Gastrocnemius medialis (tissue), 4 donors: ENCODE measurements at regions not wholly inside any gene's neighbourhood (a gene's known extent, or its start where the extent isn't known, plus 50 kb on each side); places are given as distances from the start of the nearest gene placed in this dataset.
A peak's percentile ranks its signal among the peaks of the same experiment; 100 is the strongest.

Experiments used
- ATAC-seq, 2 donors: fragments of 150-250 bp; one replicate each; pipeline ENCODE4 v1.9.1; 2016
- DNase-seq, 2 donors: peaks; one replicate each; pipeline ENCODE4 v3.0.0-alpha.2; 2019
- H3K27ac ChIP-seq, 4 donors: fragments of 200-600 bp; sonication (generic); 1 replicate in 1 of 4; 2 replicates in 3 of 4; pipeline ENCODE4 v1.5.1; 2016 to 2018; ENCODE audit warnings: mild to moderate bottlenecking in 2 of 4, moderate library complexity in 1 of 4
- H3K27me3 ChIP-seq, 3 donors: fragments of 200-600 bp; sonication (generic) in 2 of 3; 1 replicate in 1 of 3; 2 replicates in 2 of 3; pipeline versions ENCODE4 v1.5.1 to v1.6.0; 2016 to 2019; ENCODE audit warnings: mild to moderate bottlenecking in 1 of 3, moderate library complexity in 1 of 3
- H3K36me3 ChIP-seq, 2 donors: fragments of 200-600 bp; sonication (generic) in 1 of 2; one replicate each; pipeline ENCODE4 v1.5.1; 2017 to 2018
- H3K4me1 ChIP-seq, 2 donors: fragments of 200-600 bp; sonication (generic) in 1 of 2; one replicate each; pipeline ENCODE4 v1.5.1; 2016 to 2017; ENCODE audit warnings: mild to moderate bottlenecking in 2 of 2
- H3K4me3 ChIP-seq, 4 donors: fragments of 200-600 bp; sonication (generic) in 3 of 4; 1 replicate in 1 of 4; 2 replicates in 3 of 4; pipeline ENCODE4 v1.5.1; 2016 to 2019; ENCODE audit warnings: mild to moderate bottlenecking in 2 of 4
- H3K9me3 ChIP-seq, 3 donors: fragments of 200-600 bp; sonication (generic) in 2 of 3; 1 replicate in 1 of 3; 2 replicates in 2 of 3; pipeline ENCODE4 v1.5.1; 2016 to 2019
- POLR2A ChIP-seq, 2 donors: fragments of 450-650 bp; IDR thresholded peaks; one replicate each; pipeline ENCODE4 v1.6.1; 2017; ENCODE audit warnings: antibody characterized with exemption in 2 of 2, mild to moderate bottlenecking in 2 of 2, moderate library complexity in 2 of 2
- in situ Hi-C, 4 donors: fragments of 200-750 bp; cut with MboI; loops; one replicate each; pipeline versions ENCODE4 v1.15.0 to v1.8.0; 2017; ENCODE audit warnings: low sequenced_read_pairs in 4 of 4
- intact Hi-C: fragments of 100-400 bp; cut with DNase I; formaldehyde crosslinking; loops from one replicate; pipeline ENCODE4 v1.15.1; 2023; ENCODE audit warnings: low total_unique reads
- TF ChIP-seq, protein P1 (sequence below), 5 experiments: fragments of 450-650 bp in 3 of 5; fragments of 200-600 bp in 2 of 5; sonication (generic) in 2 of 5; IDR thresholded peaks in 4 of 5; conservative IDR thresholded peaks in 1 of 5; 1 replicate in 4 of 5; 2 replicates in 1 of 5; pipeline ENCODE4 v1.5.1; 2016 to 2019; ENCODE audit warnings: antibody characterized with exemption in 5 of 5, mild to moderate bottlenecking in 3 of 5, moderate library complexity in 3 of 5

DNA sequence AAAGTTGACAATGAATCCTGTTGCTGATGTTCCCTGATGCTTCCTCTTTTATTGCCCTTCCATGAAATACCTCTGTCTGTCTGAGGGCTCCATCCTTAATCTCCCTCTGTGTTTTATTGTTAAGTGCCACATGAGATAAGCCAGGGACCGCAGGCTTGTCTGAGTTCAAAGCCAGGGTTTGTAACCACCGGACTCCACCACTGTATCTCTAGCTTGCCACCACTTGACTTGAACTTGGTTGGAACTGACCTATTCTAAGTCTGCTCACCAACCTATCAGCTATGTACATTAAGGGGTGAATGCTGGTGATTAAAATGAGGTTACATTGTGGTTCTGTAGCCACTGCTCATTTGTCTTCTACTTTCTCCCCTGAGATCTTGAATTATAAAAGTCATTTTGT, 328.5 kb upstream of the ZEB2 start:
- DNase-seq (no peak), ATAC-seq (no peak)
- in situ Hi-C loops: no loop called here
- intact Hi-C loops: no loop called here
- H3K27me3 ChIP-seq: no peaks in the 10 kb centered on the region
- H3K9me3 ChIP-seq: no peaks in the 10 kb centered on the region
- no peak overlapping the region for H3K27ac ChIP-seq
- H3K4me3 ChIP-seq: no peak overlapping the region
- no peak for TF ChIP-seq POLR2A (IDR thresholded peaks at IDR 0.05)
- TF ChIP-seq, protein P1, sequence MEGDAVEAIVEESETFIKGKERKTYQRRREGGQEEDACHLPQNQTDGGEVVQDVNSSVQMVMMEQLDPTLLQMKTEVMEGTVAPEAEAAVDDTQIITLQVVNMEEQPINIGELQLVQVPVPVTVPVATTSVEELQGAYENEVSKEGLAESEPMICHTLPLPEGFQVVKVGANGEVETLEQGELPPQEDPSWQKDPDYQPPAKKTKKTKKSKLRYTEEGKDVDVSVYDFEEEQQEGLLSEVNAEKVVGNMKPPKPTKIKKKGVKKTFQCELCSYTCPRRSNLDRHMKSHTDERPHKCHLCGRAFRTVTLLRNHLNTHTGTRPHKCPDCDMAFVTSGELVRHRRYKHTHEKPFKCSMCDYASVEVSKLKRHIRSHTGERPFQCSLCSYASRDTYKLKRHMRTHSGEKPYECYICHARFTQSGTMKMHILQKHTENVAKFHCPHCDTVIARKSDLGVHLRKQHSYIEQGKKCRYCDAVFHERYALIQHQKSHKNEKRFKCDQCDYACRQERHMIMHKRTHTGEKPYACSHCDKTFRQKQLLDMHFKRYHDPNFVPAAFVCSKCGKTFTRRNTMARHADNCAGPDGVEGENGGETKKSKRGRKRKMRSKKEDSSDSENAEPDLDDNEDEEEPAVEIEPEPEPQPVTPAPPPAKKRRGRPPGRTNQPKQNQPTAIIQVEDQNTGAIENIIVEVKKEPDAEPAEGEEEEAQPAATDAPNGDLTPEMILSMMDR (IDR thresholded peaks at IDR 0.05 in 4 of 5, conservative IDR thresholded peaks at IDR 0.05 in 1 of 5): no peak
- no peaks in the 10 kb centered on the region for H3K4me1 ChIP-seq
- no peaks in the 10 kb centered on the region for H3K36me3 ChIP-seq

DNA sequence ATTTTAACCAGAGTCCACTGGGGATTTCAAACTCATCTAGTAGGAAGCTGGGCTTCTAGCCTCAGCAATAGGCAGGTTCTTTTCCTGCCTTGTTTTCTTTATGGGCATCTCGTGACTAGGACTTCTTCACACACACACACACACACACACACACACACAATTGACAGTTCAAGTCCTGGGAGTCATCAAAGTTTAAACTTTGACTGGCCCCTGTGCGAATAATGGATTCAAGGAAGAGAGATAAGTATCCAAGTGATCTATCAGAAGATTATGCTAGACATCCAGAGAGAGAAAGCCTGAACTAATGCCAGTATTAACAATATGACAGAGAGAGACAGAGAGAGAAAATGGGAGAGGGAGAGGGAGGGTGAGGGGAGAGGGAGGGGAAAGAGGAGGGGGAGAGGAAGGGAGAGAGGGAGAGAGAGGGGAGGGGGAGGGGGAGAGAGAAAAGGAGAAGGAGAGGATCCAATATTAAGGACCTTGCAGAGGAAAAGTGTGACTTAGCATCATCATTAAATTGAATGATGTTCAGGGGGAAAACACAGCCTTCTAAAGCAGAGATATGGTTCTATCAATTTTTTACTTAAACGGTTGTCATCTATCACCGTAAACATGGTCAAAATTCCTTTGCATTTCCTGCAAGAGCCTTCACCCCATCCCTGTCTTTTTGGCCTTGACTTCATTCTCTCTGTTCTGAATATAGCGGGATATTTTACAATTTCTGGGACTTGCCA, 327.6 kb upstream of the ZEB2 start:
- in situ Hi-C loops: no loop called here
- H3K4me1 ChIP-seq: no peaks in the 10 kb centered on the region
- TF ChIP-seq, protein P1 (IDR thresholded peaks at IDR 0.05 in 4 of 5, conservative IDR thresholded peaks at IDR 0.05 in 1 of 5): no peak
- no peak for TF ChIP-seq POLR2A (IDR thresholded peaks at IDR 0.05)
- H3K36me3 ChIP-seq: no peaks in the 10 kb centered on the region
- ATAC-seq: no peak
- no peaks in the 10 kb centered on the region for H3K27me3 ChIP-seq
- intact Hi-C loops: no loop called here
- no peak overlapping the region for H3K4me3 ChIP-seq
- no peaks in the 10 kb centered on the region for H3K9me3 ChIP-seq
- H3K27ac ChIP-seq: no peak overlapping the region
- DNase-seq: no peak

DNA sequence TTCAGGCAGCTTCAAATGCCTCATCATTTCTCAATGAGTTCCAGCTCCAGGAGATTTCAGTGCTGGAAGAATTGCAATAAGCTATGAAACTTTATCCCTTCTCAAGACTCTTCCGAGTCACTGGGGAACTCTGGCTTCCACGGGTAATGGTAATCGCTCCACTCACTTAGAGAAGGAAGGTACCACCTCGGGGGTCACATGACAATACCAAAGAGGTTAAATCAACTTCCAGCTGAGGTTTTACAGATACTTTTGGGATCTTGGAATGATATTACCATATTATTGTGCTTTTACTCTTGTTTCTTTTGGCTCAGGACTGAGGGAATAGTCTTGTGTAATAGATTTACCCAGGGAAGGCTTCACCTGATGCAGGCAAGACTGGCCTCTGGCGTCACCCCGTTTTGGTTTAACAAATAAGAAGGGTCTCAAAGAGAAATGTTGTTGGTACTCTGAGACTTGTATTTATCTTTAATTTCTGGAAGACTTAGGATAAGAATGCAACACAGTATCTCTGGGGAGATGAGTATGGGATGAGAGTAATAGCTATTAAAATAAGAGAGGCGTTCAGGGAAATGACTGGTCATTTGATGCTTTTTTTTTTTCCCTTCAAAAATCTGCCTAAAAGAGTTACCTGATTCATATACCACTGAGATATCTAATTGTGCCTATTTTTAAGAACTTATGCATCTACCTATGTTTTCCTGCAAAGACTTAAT, 316.9 kb upstream of the ZEB2 start:
- no peaks in the 10 kb centered on the region for H3K4me1 ChIP-seq
- H3K27me3 ChIP-seq: no peaks in the 10 kb centered on the region
- no peak for TF ChIP-seq POLR2A (IDR thresholded peaks at IDR 0.05)
- TF ChIP-seq, protein P1 (IDR thresholded peaks at IDR 0.05 in 4 of 5, conservative IDR thresholded peaks at IDR 0.05 in 1 of 5): no peak
- H3K4me3 ChIP-seq: no peak overlapping the region
- peak overlapping the region in 1 of 4 donors; percentile 15 for H3K27ac ChIP-seq
- in situ Hi-C loops (no loop called here), intact Hi-C loops (no loop called here)
- no peaks in the 10 kb centered on the region for H3K36me3 ChIP-seq
- ATAC-seq (peak in 1 of 2 donors; percentile 44), DNase-seq (no peak)
- H3K9me3 ChIP-seq: no peaks in the 10 kb centered on the region

DNA sequence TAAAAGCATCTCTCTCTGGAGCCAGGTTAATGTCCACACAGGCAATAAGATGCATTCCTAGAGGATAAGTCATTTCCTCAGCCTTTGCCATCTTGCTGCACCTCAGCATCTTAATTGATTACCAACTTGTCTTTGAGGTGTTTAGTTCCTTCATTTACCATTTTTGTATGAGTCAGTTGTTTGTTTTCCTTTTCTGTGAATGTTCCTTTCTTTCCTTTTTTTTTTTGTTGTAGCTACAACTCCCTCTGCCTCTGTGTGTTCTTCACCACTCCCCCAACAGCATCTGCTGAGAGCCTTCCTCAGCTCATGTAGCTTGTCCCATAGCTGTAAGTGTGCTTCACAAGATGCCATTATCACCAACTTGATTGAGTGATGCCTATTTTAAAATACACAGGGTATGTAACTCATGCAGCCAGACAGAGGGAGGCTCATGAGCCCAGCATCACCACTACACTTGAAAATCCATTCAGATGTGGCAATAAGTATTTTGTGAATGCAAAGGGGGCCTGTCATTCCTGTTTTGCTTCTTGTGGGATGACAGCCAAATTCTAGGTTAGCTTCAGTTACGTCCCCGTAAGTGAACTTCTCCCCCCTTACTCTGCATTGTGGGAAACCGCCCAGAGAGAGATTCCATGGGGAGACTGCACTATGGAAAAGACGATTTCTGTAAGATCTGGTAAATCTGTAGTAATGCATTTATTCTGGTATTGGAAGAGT, 315.9 kb upstream of the ZEB2 start:
- Histone ChIP-seq H3K9me3 (no peaks in the 10 kb centered on the region), H3K36me3 (no peaks in the 10 kb centered on the region), H3K4me1 (no peaks in the 10 kb centered on the region), H3K27ac (no peak overlapping the region), H3K27me3 (no peaks in the 10 kb centered on the region), H3K4me3 (no peak overlapping the region)
- TF ChIP-seq, protein P1 (IDR thresholded peaks at IDR 0.05 in 4 of 5, conservative IDR thresholded peaks at IDR 0.05 in 1 of 5): no peak
- no peak for TF ChIP-seq POLR2A (IDR thresholded peaks at IDR 0.05)
- DNase-seq: no peak
- in situ Hi-C loops (no loop called here), intact Hi-C loops (no loop called here)
- no peak for ATAC-seq
